Left cardiac atrium (tissue), 4 donors: ENCODE measurements at regions not wholly inside any gene's neighbourhood (a gene's known extent, or its start where the extent isn't known, plus 50 kb on each side); places are given as distances from the start of the nearest gene placed in this dataset.
A peak's percentile ranks its signal among the peaks of the same experiment; 100 is the strongest.
"Not testable (repeated sequence)": the region's sequence is repeated elsewhere in the genome, so short reads cannot be mapped to it uniquely, and the experiment has no call there.

Source experiments
- ATAC-seq, 2 donors: fragments of 200-7000 bp; cut with Tn5 transposase; one replicate each; pipeline ENCODE4 v1.9.1; 2020; ENCODE audit warnings: mild to moderate bottlenecking in 2 of 2, moderate library complexity in 2 of 2
- DNase-seq: peaks from one replicate; pipeline ENCODE4 v3.0.0-alpha.2; 2020
- intact Hi-C, 2 donors: fragments of 100-400 bp; cut with DNase I; formaldehyde crosslinking; loops; one replicate each; pipeline versions ENCODE4 v1.14.1 to v1.15.1; 2022 to 2023
- donor health status: DM: no; HTN: yes; CAD: no.
- donor health status: DM: no; HTN: yes; CAD: no; lungs with severe emphysema.
- donor health status: DM: yes; HTN: yes; CAD: no.
- donor health status: Dilated cardiomyopathy.

DNA sequence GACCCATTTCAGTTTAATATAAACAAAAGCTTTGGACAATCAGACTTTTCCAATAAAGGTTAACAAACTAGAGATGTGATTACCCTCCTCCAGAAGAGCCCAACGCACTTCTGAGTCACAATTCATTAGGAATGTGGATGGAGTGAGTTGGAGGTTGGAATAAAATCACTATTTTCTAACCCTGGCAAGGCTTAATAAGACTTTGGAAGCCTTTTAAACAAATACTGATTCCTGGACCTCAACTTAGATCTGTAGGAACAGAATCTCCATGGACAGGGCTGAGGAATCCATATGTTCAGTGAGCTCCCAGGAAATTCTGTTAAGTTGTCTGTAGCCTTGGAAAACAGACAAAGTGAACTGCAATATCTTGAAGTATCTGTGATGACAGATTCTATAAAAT lies 233.5 kb upstream of the ELL2 start:
- DNase-seq (no peak), ATAC-seq (no peak)
- intact Hi-C loops = no loop called here

- ATAC-seq = no peak
- intact Hi-C loops = no loop called here
- no peak for DNase-seq
Measured at GRCh38 chr5:96194593-96194992, 232.9 kb upstream of the ELL2 start.

GRCh38 chr5:96193946-96194345 lies 232.3 kb upstream of the ELL2 start:
- intact Hi-C loops = no loop called here
- DNase-seq (no peak), ATAC-seq (no peak)

GRCh38 chr5:96189987-96190386 lies 228.3 kb upstream of the ELL2 start:
- ATAC-seq (no peak), DNase-seq (no peak)
- intact Hi-C loops = no loop called here

GRCh38 chr5:96189028-96189826 lies 227.6 kb upstream of the ELL2 start:
- DNase-seq (no peak), ATAC-seq (no peak)
- intact Hi-C loops = no loop called here

DNA sequence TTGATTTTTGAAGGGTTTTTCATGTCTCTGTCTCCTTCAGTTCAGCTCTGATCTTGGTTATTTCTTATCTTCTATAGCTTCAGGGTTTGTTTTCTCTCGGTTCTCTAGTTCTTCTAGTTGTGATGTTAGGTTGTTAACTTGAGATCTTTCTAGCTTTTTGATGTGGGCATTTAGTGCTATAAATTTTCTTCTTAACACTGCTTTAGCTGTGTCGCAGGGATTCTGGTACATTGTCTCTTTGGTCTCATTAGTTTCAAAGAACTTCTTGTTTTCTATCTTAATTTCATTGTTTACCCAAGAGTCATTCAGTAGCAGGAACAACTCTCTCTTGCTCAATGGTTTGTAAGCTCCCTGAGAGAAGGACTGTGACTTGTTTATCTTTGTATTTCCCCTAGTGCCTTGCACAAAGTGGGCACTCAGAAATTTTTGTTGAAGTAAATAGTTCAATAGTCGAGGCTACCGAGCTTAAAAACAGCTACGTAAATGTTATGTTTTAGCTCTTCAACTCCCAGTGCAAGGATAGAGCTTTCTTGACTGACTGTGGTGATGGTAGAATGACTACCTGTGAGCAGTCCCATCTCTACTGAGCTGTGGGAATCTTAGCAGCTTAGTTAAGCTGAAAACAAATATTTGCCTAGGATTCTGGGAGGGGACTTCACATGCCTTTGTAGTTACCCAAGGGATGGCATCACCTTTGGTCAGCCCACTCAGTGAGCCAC lies 225.8 kb upstream of the ELL2 start:
- DNase-seq (no peak), ATAC-seq (no peak)
- intact Hi-C loops = no loop called here

GRCh38 chr5:96184510-96184909 lies 222.9 kb upstream of the ELL2 start:
- ATAC-seq, intact Hi-C loops, DNase-seq: not testable (repeated sequence)

- DNase-seq (no peak), ATAC-seq (no peak)
- intact Hi-C loops = no loop called here
Measured at GRCh38 chr5:96180684-96181435, 219.2 kb upstream of the ELL2 start.

DNA sequence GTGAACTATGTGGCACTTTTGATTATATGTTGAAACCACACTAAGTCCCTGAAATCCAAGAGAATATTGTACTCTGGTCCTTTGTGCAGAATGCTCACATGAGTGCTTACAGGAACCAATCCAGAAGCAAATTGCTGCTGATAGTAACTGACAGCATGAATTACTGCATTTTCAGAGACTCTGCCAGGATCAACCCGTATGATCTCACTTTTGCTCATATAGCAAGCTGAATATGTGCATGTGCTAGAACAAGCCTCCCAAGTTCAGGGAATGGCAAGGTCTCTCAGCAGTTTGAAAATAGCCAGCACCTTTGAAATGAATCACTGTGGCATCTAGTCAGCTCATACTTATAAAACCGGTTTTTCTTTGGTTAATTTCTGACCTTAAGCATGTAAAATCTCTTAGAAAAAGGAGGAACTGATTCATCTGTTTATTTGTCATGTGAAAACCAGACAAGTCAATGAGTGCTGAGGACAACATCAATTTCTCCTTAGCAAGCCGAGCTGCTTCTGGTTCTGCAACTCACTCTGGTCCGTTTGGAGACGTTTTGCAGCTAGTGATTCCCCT lies 215.7 kb upstream of the ELL2 start:
- intact Hi-C loops = no loop called here

GRCh38 chr5:96176022-96176421 lies 214.4 kb upstream of the ELL2 start:
- DNase-seq (no peak), ATAC-seq (no peak)
- intact Hi-C loops = no loop called here

More for the DNA sequence above, 215.7 kb upstream of the ELL2 start:
- no peak for DNase-seq
- ATAC-seq = peak in 1 of 2 donors; percentile 33

- no peak for ATAC-seq
- DNase-seq = no peak
- intact Hi-C loops = no loop called here
Measured at GRCh38 chr5:96175090-96175489, 213.4 kb upstream of the ELL2 start.

DNA sequence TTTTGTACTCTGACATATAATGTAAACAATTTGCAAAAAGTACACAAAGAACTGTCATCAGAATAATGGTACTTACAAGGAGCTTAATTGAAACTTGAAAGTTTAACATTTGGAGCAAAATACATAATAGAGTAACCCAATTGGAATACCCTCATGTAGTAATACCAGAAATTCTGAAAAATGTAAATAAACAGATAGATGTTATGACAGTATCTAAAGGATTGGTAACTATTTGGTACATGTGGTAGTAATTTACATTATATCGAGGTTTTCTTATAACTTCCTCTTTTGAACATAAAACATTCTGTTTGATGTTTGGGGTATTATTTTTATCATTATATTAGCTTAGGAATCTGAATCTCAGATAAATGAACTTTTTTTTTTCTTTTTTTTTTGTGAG lies 211.7 kb upstream of the ELL2 start:
- DNase-seq (no peak), ATAC-seq (no peak)
- intact Hi-C loops = no loop called here

- intact Hi-C loops = no loop called here
- DNase-seq = no peak
- ATAC-seq = no peak
Measured at GRCh38 chr5:96172436-96172835, 210.8 kb upstream of the ELL2 start.

DNA sequence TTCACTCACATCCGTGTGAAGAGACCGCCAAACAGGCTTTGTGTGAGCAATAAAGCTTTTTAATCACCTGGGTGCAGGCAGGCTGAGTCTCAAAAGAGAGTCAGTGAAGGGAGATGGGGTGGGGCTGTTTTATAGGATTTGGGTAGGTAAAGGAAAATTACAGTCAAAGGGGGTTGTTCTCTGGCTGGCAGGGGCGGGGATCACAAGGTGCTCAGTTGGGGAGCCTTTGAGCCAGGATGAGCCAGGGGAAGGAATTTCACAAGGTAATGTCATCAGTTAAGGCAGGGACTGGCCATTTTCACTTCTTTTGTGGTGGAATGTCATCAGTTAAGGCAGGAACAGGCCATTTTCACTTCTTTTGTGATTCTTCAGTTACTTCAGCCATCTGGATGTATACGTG lies 210.3 kb upstream of the ELL2 start:
- DNase-seq, ATAC-seq, intact Hi-C loops: not testable (repeated sequence)

DNA sequence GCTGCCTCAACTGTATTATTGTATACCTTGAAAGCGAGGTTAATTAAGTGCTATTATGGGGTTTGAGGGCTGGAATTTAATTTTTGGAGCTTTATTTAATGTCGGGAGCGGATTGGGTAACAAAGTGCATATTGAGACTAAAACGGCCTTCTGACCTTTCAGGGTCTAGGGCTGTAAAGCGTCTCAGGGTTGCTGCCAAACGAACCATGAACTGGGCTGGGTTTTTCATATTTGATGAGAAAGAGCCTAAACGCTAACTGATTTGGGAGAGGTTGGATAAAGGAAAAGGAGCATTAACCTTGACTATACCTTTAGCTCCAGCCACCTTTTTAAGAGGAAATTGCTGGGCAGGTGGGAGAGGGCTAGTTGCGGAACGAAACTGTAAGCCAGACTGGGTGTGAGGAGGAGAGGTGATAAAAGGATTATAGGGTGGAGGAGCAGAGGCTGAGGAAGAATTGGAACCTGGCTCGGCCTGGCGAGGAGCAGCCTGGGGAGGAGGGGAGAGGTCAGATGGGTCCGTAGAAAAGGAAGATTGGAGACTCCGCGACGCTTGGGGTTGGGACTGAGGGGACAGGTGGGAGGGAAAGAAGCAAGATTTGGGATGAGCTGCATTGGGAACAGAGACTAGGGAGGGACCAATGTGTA lies 209.0 kb upstream of the ELL2 start:
- ATAC-seq, intact Hi-C loops, DNase-seq: not testable (repeated sequence)

- ATAC-seq, DNase-seq, intact Hi-C loops: not testable (repeated sequence)
Measured at GRCh38 chr5:96168833-96169232, 207.2 kb upstream of the ELL2 start.

DNA sequence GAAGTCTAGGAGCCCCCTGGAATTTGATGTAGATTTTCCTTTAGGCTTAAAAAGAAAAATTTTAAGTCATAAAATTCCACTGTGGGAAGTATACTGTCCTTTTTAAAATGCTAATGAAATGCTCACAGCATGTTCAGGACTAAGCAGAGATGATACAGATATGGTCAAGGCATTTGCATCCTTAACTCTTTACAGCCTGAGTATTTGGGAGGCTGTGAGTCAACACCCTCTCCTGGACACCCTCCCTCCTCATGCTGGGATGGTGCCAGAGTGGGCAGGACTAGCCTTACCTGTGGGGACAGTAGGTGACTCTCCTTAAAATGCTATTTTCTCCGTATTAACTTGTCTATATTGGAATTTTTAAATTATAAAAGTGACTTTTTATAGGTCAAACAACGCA lies 197.4 kb upstream of the ELL2 start:
- intact Hi-C loops = no loop called here
- no peak for DNase-seq
- no peak for ATAC-seq

DNA sequence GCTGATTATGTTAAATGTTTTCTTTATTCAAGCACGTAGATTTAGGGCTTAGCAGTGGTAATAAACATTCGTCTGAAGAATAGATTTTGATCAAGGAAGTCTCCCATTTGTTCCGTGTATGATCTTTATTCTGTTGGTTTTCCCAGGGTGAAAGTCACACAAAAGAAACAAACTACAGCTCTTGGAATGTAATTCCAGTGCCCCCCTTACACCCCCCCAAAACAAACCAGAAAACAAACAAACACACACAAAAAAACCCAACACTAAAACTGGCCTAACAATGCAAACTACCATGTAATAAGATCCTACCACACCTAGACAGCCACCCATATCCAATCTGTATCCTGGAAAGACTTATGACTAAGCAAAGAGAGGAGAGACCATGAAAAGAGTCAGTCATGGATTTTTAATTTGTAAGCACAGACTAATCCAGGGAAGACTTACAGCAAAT lies 196.2 kb upstream of the ELL2 start:
- ATAC-seq (no peak), DNase-seq (no peak)
- intact Hi-C loops = no loop called here
